Psoas muscle (tissue), 7 donors: ENCODE measurements at regions not wholly inside any gene's neighbourhood (a gene's known extent, or its start where the extent isn't known, plus 50 kb on each side); places are given as distances from the start of the nearest gene placed in this dataset.

ENCODE experiments used
- ATAC-seq, 4 donors: fragments of 200-7000 bp; cut with Tn5 transposase; one replicate each; pipeline ENCODE4 v1.9.1; 2020; ENCODE audit warnings: moderate library complexity in 3 of 4, mild to moderate bottlenecking in 2 of 4
- DNase-seq, 2 donors: peaks; one replicate each; pipeline ENCODE4 v3.0.0-alpha.2; 2020
- H3K27ac ChIP-seq: fragments of 200-600 bp; one replicate; pipeline ENCODE4 v1.8.0; 2022
- H3K27me3 ChIP-seq, 3 donors: fragments of 200-600 bp in 1 of 3; one replicate each; pipeline versions ENCODE4 v1.6.1 to v1.8.0; 2013 to 2022; ENCODE audit warnings: low read length in 2 of 3, mild to moderate bottlenecking in 2 of 3, moderate library complexity in 1 of 3; ENCODE audit not compliant: insufficient read depth in 3 of 3
- H3K36me3 ChIP-seq, 2 donors: fragments of 200-600 bp in 1 of 2; one replicate each; pipeline versions ENCODE4 v1.6.1 to v1.8.0; 2013 to 2022; ENCODE audit warnings: low read depth in 1 of 2, mild to moderate bottlenecking in 1 of 2, moderate library complexity in 1 of 2; ENCODE audit not compliant: insufficient read depth in 1 of 2
- H3K4me1 ChIP-seq: fragments of 200-600 bp; one replicate; pipeline ENCODE4 v1.8.0; 2022
- H3K4me3 ChIP-seq: fragments of 200-600 bp; one replicate; pipeline ENCODE4 v1.8.0; 2022; ENCODE audit warnings: mild to moderate bottlenecking
- H3K9me3 ChIP-seq: fragments of 200-600 bp; one replicate; pipeline ENCODE4 v1.8.0; 2022
- WGBS, 3 donors: extraction: QIAGEN DNeasy Blood & Tissue Kit; methylation state at CpG; one replicate each; pipeline versions ENCODE4 v1.1.6 to v1.1.7; 2013; 5-methylcytosine and 5-hydroxymethylcytosine counted together
- intact Hi-C, 2 donors: fragments of 100-400 bp; cut with DNase I; formaldehyde crosslinking; loops; one replicate each; pipeline versions ENCODE4 v1.11.0 to v1.14.2; 2022
- TF ChIP-seq, protein P1 (sequence below): fragments of 200-600 bp; IDR thresholded peaks from one replicate; pipeline ENCODE4 v1.8.0; 2022; ENCODE audit warnings: antibody characterized with exemption
- donor health status: healthy with polysubstance abuse.
- donor health status: DM: no; HTN: no; CAD: no; lungs with moderate emphysema.
- donor health status: Bipolar disorder and iron deficiency.
- donor health status: healthy.
- donor health status: DM: yes; HTN: yes; CAD: no.
- donor health status: DM: no; HTN: no; CAD: no.
- donor health status: DM: yes; HTN: yes; CAD: no.

DNA sequence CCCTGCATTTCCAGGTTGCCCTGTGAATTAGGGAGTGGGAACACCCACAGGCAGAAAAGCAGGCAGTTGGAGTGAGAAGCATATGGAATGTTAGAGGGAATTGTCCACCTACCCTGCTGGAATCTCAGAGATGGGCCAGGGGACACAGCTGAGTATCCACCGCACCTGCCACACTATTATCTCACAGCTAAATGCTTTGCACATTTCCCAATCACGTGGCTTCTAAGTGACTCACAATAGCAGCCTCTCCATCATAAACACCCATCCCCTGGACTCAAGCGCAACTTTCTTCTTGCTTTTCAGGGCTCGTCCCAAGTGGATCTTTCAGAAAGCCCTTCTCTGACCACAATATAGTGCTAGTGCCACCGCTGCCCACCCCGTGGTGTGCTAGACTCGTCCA is 389.0 kb upstream of the LMCD1 start:
- WGBS, 3 donors = 48 to 55% (median 55%) methylated on average over 7 of the region's 7 CpGs
- no peaks in the 10 kb centered on the region for H3K27me3 ChIP-seq
- H3K36me3 ChIP-seq = no peaks in the 10 kb centered on the region
- H3K9me3 ChIP-seq = no peaks in the 10 kb centered on the region
- H3K27ac ChIP-seq = no peak overlapping the region
- DNase-seq = no peak
- H3K4me3 ChIP-seq = no peak overlapping the region
- intact Hi-C loops = loop anchor here in 1 of 2 donors (10.0 kb wide), 1 partner anchor 302 kb away; no protein-coding TSS in a partner anchor
- no peaks in the 10 kb centered on the region for H3K4me1 ChIP-seq
- TF ChIP-seq, protein P1, sequence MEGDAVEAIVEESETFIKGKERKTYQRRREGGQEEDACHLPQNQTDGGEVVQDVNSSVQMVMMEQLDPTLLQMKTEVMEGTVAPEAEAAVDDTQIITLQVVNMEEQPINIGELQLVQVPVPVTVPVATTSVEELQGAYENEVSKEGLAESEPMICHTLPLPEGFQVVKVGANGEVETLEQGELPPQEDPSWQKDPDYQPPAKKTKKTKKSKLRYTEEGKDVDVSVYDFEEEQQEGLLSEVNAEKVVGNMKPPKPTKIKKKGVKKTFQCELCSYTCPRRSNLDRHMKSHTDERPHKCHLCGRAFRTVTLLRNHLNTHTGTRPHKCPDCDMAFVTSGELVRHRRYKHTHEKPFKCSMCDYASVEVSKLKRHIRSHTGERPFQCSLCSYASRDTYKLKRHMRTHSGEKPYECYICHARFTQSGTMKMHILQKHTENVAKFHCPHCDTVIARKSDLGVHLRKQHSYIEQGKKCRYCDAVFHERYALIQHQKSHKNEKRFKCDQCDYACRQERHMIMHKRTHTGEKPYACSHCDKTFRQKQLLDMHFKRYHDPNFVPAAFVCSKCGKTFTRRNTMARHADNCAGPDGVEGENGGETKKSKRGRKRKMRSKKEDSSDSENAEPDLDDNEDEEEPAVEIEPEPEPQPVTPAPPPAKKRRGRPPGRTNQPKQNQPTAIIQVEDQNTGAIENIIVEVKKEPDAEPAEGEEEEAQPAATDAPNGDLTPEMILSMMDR = no peak
- no peak for ATAC-seq

DNA sequence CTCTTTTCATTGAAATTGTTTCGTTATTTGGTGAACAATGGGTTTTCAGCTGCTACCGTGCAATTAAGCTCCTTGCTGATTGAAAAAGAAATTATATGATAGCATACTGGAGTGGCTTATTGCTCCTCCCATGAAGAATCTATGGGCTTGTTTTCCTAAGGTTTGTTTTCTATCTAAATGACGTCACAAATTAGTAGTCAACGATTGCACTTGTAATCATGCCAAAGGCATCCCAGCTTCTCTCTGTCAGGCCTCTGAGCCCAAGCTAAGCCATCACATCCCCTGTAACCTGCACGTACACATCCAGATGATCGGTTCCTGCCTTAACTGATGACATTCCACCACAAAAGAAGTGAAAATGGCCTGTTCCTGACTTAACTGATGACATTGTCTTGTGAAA is 388.0 kb upstream of the LMCD1 start:
- ATAC-seq (no peak), DNase-seq (no peak)
- Histone ChIP-seq H3K4me1 (no peaks in the 10 kb centered on the region), H3K27me3 (no peaks in the 10 kb centered on the region), H3K4me3 (no peak overlapping the region), H3K27ac (no peak overlapping the region), H3K9me3 (no peaks in the 10 kb centered on the region), H3K36me3 (no peaks in the 10 kb centered on the region)
- TF ChIP-seq, protein P1 = no peak
- WGBS, 3 donors = 70 to 81% (median 71%) methylated on average over 6 of the region's 6 CpGs
- intact Hi-C loops = loop anchor here in 1 of 2 donors (10.0 kb wide), 1 partner anchor 301 kb away; no protein-coding TSS in a partner anchor

DNA sequence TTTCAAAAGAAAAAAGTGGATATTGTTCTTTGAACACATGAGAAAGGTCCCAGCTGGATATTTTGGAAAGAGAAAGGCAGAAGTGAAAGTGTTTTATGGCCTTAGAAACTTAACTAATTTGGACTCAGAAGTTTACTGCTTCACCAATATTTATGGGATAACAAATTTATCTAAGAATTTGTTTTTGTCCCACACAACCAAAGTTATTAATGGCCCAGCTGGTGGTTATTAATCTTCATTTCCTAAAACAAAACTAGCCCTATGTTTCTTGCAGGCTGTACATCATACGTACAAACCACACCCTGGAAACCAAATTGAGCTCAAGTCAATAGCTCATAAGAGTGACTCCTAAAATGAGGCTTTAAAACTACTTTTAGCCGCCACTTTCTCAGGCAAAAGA is 372.9 kb upstream of the LMCD1 start:
- Histone ChIP-seq H3K27ac (no peak overlapping the region), H3K4me3 (no peak overlapping the region), H3K27me3 (no peaks in the 10 kb centered on the region), H3K9me3 (no peaks in the 10 kb centered on the region), H3K4me1 (no peaks in the 10 kb centered on the region), H3K36me3 (no peaks in the 10 kb centered on the region)
- TF ChIP-seq, protein P1 = no peak
- ATAC-seq (no peak), DNase-seq (no peak)
- intact Hi-C loops = no loop called here
- WGBS, 3 donors = 26 to 31% (median 30%) methylated on average over 2 of the region's 2 CpGs

DNA sequence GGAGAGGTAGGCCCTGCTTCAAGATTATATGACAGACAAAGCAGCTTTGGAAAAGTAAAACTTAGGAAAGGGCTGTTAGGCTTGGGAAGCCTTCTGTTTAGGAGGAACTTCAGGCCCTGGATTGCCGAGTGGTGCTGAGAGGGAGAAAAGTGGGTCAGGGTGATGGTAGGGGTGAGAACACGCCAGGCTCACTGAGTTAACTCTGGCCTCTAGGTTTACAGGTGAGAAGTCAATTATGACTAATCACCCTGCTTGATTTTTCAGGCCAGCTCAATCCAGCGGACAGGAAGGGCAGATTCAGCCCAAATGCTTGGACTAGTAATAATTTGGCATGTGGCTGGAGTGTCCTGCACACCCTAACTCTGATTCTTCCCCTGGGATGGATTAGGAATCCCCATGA is 365.1 kb upstream of the LMCD1 start:
- ATAC-seq = no peak
- TF ChIP-seq, protein P1 = no peak
- no peaks in the 10 kb centered on the region for H3K4me1 ChIP-seq
- intact Hi-C loops = no loop called here
- H3K36me3 ChIP-seq = no peaks in the 10 kb centered on the region
- H3K4me3 ChIP-seq = no peak overlapping the region
- no peak overlapping the region for H3K27ac ChIP-seq
- H3K27me3 ChIP-seq = no peaks in the 10 kb centered on the region
- no peaks in the 10 kb centered on the region for H3K9me3 ChIP-seq
- DNase-seq = no peak
- WGBS, 3 donors = 60 to 78% (median 64%) methylated on average over 3 of the region's 3 CpGs

DNA sequence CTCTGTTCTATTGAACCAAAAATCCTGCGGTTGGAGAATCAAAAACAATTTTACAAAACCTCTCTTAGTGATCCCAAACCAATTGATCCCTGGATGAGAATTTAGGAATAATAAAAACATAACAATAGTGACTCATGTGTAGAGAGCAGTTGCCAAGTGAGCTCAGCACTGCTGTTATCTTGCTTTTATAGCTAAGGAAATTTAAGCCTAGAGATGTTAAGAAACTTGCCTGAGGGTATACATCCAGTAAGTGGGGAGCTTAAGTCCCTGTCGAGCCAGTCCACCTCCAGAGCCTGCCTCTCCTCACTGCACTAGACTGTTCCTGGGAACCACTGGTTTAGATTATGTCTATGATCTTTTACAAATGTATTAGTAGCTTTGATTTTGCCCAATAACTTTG is 358.4 kb upstream of the LMCD1 start:
- Histone ChIP-seq H3K4me3 (no peak overlapping the region), H3K27me3 (no peaks in the 10 kb centered on the region), H3K4me1 (no peaks in the 10 kb centered on the region), H3K27ac (no peak overlapping the region), H3K9me3 (no peaks in the 10 kb centered on the region), H3K36me3 (no peaks in the 10 kb centered on the region)
- WGBS, 3 donors = 40 to 53% (median 48%) methylated on average over 2 of the region's 2 CpGs
- DNase-seq = no peak
- intact Hi-C loops = no loop called here
- ATAC-seq = no peak
- TF ChIP-seq, protein P1 = no peak
